HG03520 (cell line): ENCODE measurements at regions not wholly inside any gene's neighbourhood (a gene's known extent, or its start where the extent isn't known, plus 50 kb on each side); places are given as distances from the start of the nearest gene placed in this dataset.

Experiments used
- ATAC-seq: cut with Tn5 transposase; IDR thresholded peaks from one replicate; pipeline ENCODE4 v1.9.1; 2021; ENCODE audit warnings: mild to moderate bottlenecking, moderate library complexity; ENCODE audit not compliant: unreplicated experiment

- no peak for ATAC-seq
Measured at GRCh38 chr5:17690473-17690872, 56.2 kb downstream of the TAF11L14 start.

DNA sequence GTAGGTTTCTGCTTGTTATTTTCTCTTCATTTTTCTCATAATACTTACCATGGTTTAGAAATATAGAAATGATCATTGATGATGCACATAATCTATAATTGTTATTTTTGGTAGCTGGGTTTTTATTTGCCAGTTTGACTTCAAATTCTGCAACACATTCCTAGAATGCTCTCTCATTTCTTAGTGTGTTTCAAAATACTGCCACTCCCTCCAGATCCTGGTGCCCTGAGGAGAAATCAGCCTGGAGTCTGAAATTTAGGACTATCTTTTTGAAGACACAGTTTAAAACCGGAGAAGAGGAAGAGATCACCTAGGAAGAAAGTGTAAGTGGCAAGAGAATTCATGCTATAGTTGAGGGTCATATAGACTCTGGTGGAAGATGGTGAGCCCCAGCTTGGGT lies 57.5 kb downstream of the TAF11L14 start:
- ATAC-seq = no peak

DNA sequence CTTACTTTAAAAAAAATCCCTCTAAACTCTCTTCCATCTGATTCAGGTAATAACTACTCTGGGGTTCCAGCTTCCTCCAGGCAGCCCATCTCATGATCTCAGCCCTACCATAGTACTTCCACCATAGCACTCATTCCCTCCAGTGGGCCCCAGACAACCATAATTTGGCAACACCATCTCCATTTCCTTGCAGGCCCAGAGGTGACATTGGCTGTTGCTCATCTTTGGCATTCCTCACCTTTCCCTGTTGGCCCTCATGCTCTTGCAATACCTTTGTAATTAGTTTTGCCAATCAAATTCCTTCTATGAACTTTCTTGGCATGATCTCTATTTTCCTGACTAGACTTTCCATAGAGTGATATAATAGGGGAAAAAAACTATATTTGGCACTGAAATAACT lies 60.1 kb downstream of the TAF11L14 start:
- no peak for ATAC-seq

- no peak for ATAC-seq
Measured at GRCh38 chr5:17694914-17695313, 60.7 kb downstream of the TAF11L14 start.

DNA sequence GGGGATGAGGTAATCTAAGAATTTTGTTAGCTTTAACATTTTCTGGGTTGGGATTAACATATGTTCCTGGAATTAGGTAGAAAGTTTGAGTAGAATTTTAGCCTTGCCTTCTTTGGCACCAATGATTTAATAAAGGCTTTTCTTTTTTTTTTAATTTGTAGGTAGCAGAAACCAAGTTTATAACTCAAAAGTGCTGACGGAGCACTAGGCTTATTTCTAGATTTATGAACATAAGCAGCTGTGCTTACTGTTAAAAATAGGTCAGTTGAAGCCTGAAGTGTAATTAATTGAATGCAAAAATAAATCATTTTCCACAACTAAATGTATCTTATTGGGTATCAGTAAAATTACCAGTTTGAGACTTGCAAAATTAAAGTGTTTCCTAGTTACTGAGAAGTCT lies 62.4 kb downstream of the TAF11L14 start:
- no peak for ATAC-seq

DNA sequence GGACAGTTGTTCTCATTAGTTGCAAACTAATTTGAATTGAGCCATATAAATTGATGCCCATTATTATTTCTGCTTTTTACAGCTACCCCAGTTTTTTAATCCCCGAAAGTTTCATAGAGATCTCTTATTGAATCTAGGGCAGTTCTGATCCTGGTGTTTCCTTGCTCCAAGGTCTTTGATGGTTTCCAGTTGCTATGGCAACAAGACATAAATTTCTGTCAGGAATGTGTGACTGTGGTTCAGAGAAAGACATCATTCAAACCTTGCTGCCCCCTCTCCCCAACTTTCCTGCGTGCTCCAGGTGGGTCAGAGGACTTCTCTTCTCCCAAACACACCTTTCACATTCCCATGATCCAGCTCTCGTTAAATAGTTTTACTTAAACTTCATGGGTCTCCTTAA lies 63.4 kb downstream of the TAF11L14 start:
- no peak for ATAC-seq

DNA sequence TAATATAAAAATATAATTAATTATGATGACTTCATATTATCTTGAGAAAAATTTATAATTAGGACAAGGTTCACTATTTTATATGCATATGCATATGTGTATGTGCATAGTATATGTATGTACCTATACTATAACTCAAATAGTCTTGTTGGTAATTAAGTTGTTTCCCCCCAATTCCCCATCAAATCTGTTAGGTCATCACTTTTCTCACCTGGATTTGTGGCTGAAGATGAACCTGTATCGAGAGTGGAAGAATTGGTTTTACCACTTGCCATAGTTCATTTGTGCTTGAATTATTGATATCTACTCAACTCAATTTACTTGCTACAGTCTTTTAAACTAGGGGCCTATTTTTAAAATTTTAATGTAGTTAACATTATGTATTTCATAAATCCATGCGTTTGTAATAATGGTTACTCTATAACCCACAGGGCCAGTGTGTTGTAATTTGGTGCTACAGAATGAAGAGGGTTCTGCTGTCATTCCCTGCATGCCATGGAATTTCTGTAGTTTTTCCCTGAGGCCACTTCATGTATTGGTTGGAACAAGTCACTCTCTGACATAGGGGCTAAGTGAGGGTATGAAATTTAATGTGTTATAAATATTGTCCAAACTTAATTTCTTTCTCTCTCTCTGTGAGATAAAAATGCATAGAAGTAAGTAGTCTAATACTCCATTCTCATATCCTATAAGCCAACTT lies 74.9 kb downstream of the TAF11L14 start:
- ATAC-seq = no peak

GRCh38 chr5:17713301-17713700 lies 79.0 kb downstream of the TAF11L14 start:
- no peak for ATAC-seq

DNA sequence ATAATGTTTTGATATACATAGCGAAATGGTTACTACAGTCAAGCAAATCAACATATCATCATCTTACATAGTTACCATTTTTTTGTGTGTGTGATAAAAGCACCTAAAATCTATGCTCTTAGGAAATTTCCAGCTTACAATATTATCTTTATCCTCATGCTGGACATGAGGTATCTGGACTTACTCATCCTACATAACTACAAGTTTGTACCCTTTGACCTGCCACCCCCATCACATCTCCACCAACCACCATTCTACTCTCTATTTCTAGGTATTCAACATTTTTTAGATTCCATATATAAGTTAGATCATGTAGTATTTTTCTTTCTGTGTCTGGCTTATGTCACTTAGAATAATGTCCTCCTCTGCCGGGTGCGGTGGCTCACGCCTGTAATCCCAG lies 79.9 kb downstream of the TAF11L14 start:
- no peak for ATAC-seq

- no peak for ATAC-seq
Measured at GRCh38 chr5:17719592-17719991, 85.3 kb downstream of the TAF11L14 start.

DNA sequence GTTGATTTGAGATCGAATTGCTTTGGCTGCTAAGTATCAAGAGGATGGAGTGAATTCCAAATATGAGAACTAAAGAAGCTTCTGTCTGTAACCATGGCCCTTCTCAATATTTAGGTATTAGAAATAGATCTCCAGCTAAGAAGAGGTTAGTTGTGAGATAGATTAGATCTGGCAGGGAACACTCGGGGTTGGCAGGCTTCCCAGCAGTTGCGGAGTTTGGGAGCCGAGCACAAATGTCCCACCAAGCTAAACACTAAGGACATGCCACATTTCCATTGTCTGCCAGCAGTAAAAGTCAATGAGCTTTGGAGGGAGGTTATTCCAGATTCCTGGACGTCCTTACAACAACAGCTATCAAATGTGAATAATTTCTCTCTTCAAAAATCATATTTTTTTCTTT lies 85.8 kb downstream of the TAF11L14 start:
- no peak for ATAC-seq

DNA sequence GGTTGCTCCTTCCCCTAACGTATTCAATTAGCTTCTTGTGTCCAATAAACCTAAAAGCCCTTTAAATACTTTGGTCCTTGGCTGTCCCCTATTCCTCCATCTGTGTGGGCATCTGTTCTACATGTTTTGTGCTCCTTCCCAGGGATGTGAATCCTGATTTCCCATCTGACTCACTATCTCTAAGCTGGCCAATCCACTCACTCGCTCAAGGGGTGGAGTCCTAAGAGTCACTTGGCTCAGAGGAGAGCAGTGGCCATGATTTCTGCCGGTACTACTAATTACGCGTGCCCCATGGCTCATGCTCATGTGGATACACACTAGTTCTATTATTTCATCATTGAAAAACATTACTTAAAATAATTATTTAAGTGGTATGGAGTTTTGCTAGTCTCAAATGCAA lies 89.6 kb downstream of the TAF11L14 start:
- ATAC-seq = no peak

GRCh38 chr5:17727098-17727497 lies 92.8 kb downstream of the TAF11L14 start:
- no peak for ATAC-seq

DNA sequence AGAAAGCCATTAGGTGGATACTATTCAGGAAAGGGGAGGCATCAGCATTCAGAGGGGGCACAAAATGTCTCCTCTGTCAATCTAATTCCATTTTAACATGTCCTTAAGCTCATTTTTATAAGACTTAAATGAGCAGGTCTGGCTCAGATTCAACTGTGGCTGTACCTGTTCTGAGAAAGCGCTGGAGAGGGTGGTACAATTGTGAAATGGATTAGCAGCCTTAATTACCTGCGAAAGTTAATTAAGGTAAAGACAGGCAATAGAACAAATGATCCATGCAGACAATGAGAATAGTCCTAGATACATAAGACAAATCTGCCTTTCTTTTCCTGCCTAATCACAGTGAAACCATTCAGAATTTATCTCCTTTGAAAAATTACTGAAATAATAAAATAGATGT lies 96.2 kb downstream of the TAF11L14 start:
- no peak for ATAC-seq

- no peak for ATAC-seq
Measured at GRCh38 chr5:17732351-17732923, 98.2 kb downstream of the TAF11L14 start.

DNA sequence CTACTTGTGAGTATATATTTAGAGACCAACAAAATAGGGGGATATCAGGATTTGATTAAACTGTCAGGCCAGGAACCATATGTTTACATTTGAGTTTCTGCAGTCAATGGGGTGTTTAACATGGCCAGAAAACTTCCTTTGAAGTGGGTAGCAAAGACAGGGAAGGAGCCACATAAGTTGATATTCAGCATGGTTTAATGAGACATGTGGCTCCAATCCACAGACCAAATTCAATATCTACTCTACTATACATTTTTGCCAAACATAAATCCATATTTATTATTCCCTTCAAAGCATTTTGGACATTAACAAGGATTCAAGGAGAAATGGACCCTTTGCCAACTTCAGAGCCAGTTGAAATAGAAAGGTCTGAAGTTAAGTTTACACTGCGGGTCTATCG lies 99.8 kb downstream of the TAF11L14 start:
- no peak for ATAC-seq

GRCh38 chr5:17735761-17736160 lies 101.5 kb downstream of the TAF11L14 start:
- ATAC-seq = no peak

GRCh38 chr5:17737092-17737491 lies 102.8 kb downstream of the TAF11L14 start:
- no peak for ATAC-seq

- no peak for ATAC-seq
Measured at GRCh38 chr5:17738446-17738845, 104.2 kb downstream of the TAF11L14 start.

GRCh38 chr5:17743580-17744435 lies 109.5 kb downstream of the TAF11L14 start:
- no peak for ATAC-seq

DNA sequence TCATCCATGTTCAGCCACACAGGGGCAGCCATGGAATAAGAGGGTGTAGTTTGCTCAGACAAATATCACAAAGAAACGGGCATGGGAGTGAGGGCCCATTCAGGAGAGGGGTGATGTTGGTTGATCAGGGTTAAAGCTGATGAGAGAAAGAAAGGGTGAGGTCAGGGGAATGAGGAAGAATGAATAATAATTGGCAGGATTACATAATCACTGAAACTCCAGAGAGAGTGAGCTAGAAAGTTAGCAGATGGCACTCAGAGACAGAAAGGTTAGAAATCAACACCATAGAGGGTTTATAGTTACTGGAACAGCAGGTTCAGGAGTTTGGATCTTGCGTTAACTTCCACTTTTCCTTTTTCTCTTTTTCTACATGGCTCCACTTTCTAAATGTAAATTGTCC lies 113.9 kb downstream of the TAF11L14 start:
- ATAC-seq = no peak

GRCh38 chr5:17748941-17749340 lies 114.7 kb downstream of the TAF11L14 start:
- ATAC-seq = no peak
